Sigmoid colon (tissue), 6 donors: ENCODE measurements at regions not wholly inside any gene's neighbourhood (a gene's known extent, or its start where the extent isn't known, plus 50 kb on each side); places are given as distances from the start of the nearest gene placed in this dataset.

Experiments used
- DNase-seq: peaks from one replicate; pipeline ENCODE4 v3.0.0-alpha.2; 2019
- H3K27ac ChIP-seq, 4 donors: fragments of 200-600 bp; sonication (generic); one replicate each; pipeline ENCODE4 v1.5.1; 2016 to 2019; ENCODE audit warnings: mild to moderate bottlenecking in 1 of 4
- H3K27me3 ChIP-seq, 3 donors: fragments of 200-600 bp; sonication (generic); one replicate each; pipeline ENCODE4 v1.5.1; 2019; ENCODE audit warnings: mild to moderate bottlenecking in 1 of 3
- H3K36me3 ChIP-seq, 4 donors: fragments of 200-600 bp; sonication (generic); one replicate each; pipeline ENCODE4 v1.5.1; 2016 to 2019
- H3K4me1 ChIP-seq, 4 donors: fragments of 200-600 bp; sonication (generic); one replicate each; pipeline ENCODE4 v1.5.1; 2017 to 2019
- H3K4me3 ChIP-seq, 4 donors: fragments of 200-600 bp; sonication (generic); one replicate each; pipeline ENCODE4 v1.5.1; 2017 to 2019; ENCODE audit warnings: mild to moderate bottlenecking in 2 of 4, moderate library complexity in 1 of 4
- H3K9me3 ChIP-seq, 4 donors: fragments of 200-600 bp in 3 of 4; sonication (generic) in 3 of 4; one replicate each; pipeline versions ENCODE4 v1.5.1 to v1.6.1; 2013 to 2019
- CTCF ChIP-seq, 4 experiments: fragments of 450-650 bp in 3 of 4; fragments of 200-600 bp in 1 of 4; IDR thresholded peaks; one replicate each; pipeline ENCODE4 v1.5.1; 2016 to 2019; ENCODE audit warnings: antibody characterized with exemption in 4 of 4, mild to moderate bottlenecking in 3 of 4, moderate library complexity in 2 of 4
- EP300 ChIP-seq, 4 donors: sonication (generic); formaldehyde crosslinking; IDR thresholded peaks; one replicate each; pipeline ENCODE4 v1.6.1; 2017; ENCODE audit warnings: antibody characterized with exemption in 4 of 4
- POLR2A ChIP-seq, 2 donors: fragments of 450-650 bp; IDR thresholded peaks; one replicate each; pipeline ENCODE4 v1.6.1; 2016; ENCODE audit warnings: antibody characterized with exemption in 2 of 2, mild to moderate bottlenecking in 2 of 2, moderate library complexity in 2 of 2
- POLR2AphosphoS5 ChIP-seq, 4 donors: sonication (generic); formaldehyde crosslinking; IDR thresholded peaks; one replicate each; pipeline ENCODE4 v1.6.1; 2017; ENCODE audit warnings: antibody characterized with exemption in 4 of 4
- WGBS, 2 donors: extraction: QIAGEN DNeasy Blood & Tissue Kit; methylation state at CpG; one replicate each; pipeline ENCODE4 v1.1.7; 2013; 5-methylcytosine and 5-hydroxymethylcytosine counted together
- intact Hi-C: fragments of 100-400 bp; cut with DNase I; formaldehyde crosslinking; loops from one replicate; pipeline ENCODE4 v1.15.1; 2023
- donor health status: healthy with polysubstance abuse.
- donor health status: healthy.

GRCh38 chr2:58730764-58731487 is 489.8 kb upstream of the FANCL start:
- Histone ChIP-seq H3K9me3 (no peaks in the 10 kb centered on the region), H3K4me3 (no peak overlapping the region), H3K4me1 (no peaks in the 10 kb centered on the region), H3K27ac (no peak overlapping the region), H3K36me3 (no peaks in the 10 kb centered on the region), H3K27me3 (no peaks in the 10 kb centered on the region)
- intact Hi-C loops, result no loop called here
- no peak for DNase-seq
- WGBS, 2 donors, result 33 to 59% methylated on average over 5 of the region's 5 CpGs
- TF ChIP-seq CTCF (IDR thresholded peaks at IDR 0.05) (no peak), POLR2A (IDR thresholded peaks at IDR 0.05) (no peak), POLR2AphosphoS5 (IDR thresholded peaks at IDR 0.05) (no peak), EP300 (IDR thresholded peaks at IDR 0.05) (no peak)

- no peaks in the 10 kb centered on the region for H3K4me1 ChIP-seq
- DNase-seq, result no peak
- no peaks in the 10 kb centered on the region for H3K9me3 ChIP-seq
- 89 to 94% methylated on average over 2 of the region's 2 CpGs for WGBS, 2 donors
- no peaks in the 10 kb centered on the region for H3K36me3 ChIP-seq
- TF ChIP-seq POLR2A (IDR thresholded peaks at IDR 0.05) (no peak), EP300 (IDR thresholded peaks at IDR 0.05) (no peak), POLR2AphosphoS5 (IDR thresholded peaks at IDR 0.05) (no peak), CTCF (IDR thresholded peaks at IDR 0.05) (no peak)
- no peaks in the 10 kb centered on the region for H3K27me3 ChIP-seq
- no peak overlapping the region for H3K27ac ChIP-seq
- intact Hi-C loops, result no loop called here
- no peak overlapping the region for H3K4me3 ChIP-seq
Measured at GRCh38 chr2:58727981-58728656, 487.0 kb upstream of the FANCL start.

- no peak overlapping the region for H3K4me3 ChIP-seq
- TF ChIP-seq CTCF (IDR thresholded peaks at IDR 0.05) (no peak), EP300 (IDR thresholded peaks at IDR 0.05) (no peak), POLR2AphosphoS5 (IDR thresholded peaks at IDR 0.05) (no peak), POLR2A (IDR thresholded peaks at IDR 0.05) (no peak)
- DNase-seq, result no peak
- no peaks in the 10 kb centered on the region for H3K4me1 ChIP-seq
- no peaks in the 10 kb centered on the region for H3K27me3 ChIP-seq
- intact Hi-C loops, result no loop called here
- H3K9me3 ChIP-seq, result no peaks in the 10 kb centered on the region
- H3K36me3 ChIP-seq, result no peaks in the 10 kb centered on the region
- WGBS, 2 donors, result 80 to 87% methylated on average over 4 of the region's 4 CpGs
- no peak overlapping the region for H3K27ac ChIP-seq
Measured at GRCh38 chr2:58721912-58722591, 480.9 kb upstream of the FANCL start.

- intact Hi-C loops, result no loop called here
- Histone ChIP-seq H3K4me3 (no peak overlapping the region), H3K4me1 (no peaks in the 10 kb centered on the region), H3K36me3 (no peaks in the 10 kb centered on the region), H3K27ac (no peak overlapping the region), H3K27me3 (no peaks in the 10 kb centered on the region), H3K9me3 (no peaks in the 10 kb centered on the region)
- WGBS, 2 donors, result 72 to 77% methylated on average over 9 of the region's 9 CpGs
- DNase-seq, result no peak
- TF ChIP-seq POLR2AphosphoS5 (IDR thresholded peaks at IDR 0.05) (no peak), POLR2A (IDR thresholded peaks at IDR 0.05) (no peak), EP300 (IDR thresholded peaks at IDR 0.05) (no peak), CTCF (IDR thresholded peaks at IDR 0.05) (no peak)
Measured at GRCh38 chr2:58720770-58721697, 479.9 kb upstream of the FANCL start.
